ENCODE measurements at regions not wholly inside any gene's neighbourhood (a gene's known extent, or its start where the extent isn't known, plus 50 kb on each side); places are given as distances from the start of the nearest gene placed in this dataset.

DNA sequence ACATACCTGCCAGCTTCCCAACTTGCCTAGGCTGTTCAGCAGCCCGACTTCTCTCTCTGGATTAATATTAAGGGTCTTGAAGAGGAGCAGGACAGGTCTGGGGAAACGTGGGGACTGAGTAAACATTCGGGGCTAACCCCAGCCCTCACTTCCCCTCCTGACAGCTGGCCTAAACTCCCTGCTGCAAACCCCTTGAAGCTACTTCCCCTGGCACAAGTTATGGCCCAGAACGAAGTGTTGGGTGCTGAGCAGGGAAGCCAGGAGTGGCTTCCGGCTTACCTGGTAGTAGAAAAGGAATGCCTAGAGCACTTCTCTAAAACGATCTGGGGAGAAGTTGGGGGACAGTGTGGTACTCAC is 200.0 kb downstream of the BCOR start:
- intact Hi-C loops (cut with DNase I): no loop called here
- no peak for DNase-seq (ENCODE audit: low spot score)

- no peak for DNase-seq (ENCODE audit: low spot score)
- intact Hi-C loops (cut with DNase I): no loop called here
These were observed 199.6 kb downstream of the BCOR start for GRCh38 chrX:39898147-39898546.

DNA sequence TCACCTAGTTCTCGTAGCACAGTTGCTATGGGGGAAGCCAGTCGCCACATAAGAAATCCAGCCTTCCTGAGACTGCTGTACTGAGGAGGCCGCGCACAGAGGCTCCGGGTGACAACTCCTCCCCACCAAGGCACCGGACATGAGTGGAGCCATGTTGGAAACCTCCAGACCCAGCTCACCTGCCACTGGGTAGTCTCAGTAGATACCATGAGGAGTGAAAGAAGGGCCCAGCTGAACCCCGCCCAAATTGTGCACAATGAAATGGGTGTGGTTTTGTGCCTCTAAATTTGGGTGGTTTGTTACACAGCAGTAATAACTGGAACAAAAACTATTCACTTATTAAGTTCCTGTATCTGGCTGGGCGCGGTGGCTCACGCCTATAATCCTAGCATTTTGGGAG is 198.7 kb downstream of the BCOR start:
- DNase-seq (ENCODE audit: low spot score): no peak
- intact Hi-C loops (cut with DNase I): no loop called here

- intact Hi-C loops (cut with DNase I): loop anchor here (10.0 kb wide), 1 partner anchor 255 kb away; no protein-coding TSS in a partner anchor
- DNase-seq (ENCODE audit: low spot score): no peak
These were observed 197.6 kb downstream of the BCOR start for GRCh38 chrX:39899856-39900776.

- intact Hi-C loops (cut with DNase I): loop anchor here (10.0 kb wide), 1 partner anchor 254 kb away; no protein-coding TSS in a partner anchor
- no peak for DNase-seq (ENCODE audit: low spot score)
These were observed 197.0 kb downstream of the BCOR start for GRCh38 chrX:39900777-39901170.

GRCh38 chrX:39903343-39903742 is 194.4 kb downstream of the BCOR start:
- intact Hi-C loops (cut with DNase I): loop anchor here (10.0 kb wide), 1 partner anchor 251 kb away; no protein-coding TSS in a partner anchor
- no peak for DNase-seq (ENCODE audit: low spot score)

DNA sequence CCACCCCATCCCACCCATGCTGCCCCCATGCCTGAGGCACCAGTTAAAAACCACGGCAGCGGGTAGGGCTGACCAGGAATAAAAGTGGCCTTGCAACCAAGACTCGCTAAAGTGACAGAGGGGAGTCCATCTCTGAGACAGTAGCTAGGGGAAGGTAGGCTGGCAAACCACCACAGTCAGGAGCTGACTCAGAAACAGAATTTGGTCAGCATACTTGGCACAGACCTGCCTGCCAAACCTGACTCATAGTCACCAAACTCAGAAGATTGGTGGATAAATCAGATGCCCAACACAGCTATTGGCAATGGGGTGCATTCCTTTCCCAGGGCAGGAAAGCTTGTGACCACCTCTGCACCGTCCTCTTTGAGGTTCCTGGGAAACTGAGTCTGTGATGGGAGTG is 193.8 kb downstream of the BCOR start:
- intact Hi-C loops (cut with DNase I): loop anchor here (10.0 kb wide), 1 partner anchor 251 kb away; no protein-coding TSS in a partner anchor
- DNase-seq (ENCODE audit: low spot score): no peak

DNA sequence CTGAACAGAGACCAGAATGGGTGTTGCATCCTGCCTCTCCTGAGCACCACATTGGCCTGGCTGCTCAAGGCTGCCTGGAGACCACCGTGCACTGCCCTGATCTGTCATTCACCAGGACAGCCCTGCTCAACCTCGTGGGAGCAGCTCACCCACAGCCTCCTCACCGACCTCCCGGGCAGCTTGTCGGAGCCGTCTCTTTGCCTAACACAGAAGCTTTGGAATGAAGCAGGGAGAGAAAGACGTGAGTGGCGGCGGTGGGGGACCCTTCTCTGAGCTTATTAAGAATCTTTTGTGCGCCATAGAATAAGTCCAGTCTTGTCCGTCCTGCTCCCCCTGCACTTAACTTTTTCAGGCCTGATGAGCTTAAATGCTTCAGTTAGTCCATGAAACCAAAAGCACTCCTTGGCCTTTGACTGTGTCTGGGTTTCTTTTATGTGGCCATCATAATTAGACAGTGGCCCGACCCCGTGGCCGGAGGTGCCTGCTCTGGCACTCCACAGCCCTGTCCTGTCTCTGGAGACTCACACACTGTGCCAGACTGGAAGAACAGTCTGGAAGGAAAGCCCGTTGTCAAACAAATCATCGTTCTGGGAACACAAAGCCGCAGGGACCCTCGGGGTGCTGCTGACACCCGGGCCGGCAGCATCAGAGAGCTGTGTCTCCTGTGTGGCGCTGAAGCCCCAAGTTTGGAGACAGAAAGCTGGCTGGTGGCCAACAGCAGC is 192.8 kb downstream of the BCOR start:
- intact Hi-C loops (cut with DNase I): loop anchor here (5.0 to 10.0 kb wide), 2 partner anchors 88 to 250 kb away; no protein-coding TSS in a partner anchor
- no peak for DNase-seq (ENCODE audit: low spot score)

DNA sequence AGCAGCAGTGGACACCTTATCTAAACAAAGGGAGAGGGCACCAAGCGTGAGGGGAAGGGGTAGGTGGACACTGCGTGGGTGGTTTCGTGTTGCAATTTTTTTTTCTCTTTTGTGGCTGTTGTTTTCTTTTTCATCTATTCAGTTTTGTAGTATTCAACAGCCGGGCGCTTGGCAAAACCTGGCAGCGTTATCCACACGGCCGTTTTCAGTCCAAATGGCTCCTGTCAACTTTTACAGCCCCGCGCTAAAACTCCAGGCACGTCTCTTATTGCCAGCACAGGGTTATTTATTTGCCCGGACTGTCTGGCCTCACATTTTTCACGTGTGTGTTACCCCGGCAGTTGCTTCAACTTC is 192.2 kb downstream of the BCOR start:
- intact Hi-C loops (cut with DNase I): loop anchor here (5.0 to 10.0 kb wide), 2 partner anchors 88 to 249 kb away; no protein-coding TSS in a partner anchor
- DNase-seq (ENCODE audit: low spot score): no peak

GRCh38 chrX:39905946-39906345 is 191.8 kb downstream of the BCOR start:
- DNase-seq (ENCODE audit: low spot score): no peak
- intact Hi-C loops (cut with DNase I): loop anchor here (5.0 to 10.0 kb wide), 2 partner anchors 89 to 249 kb away; no protein-coding TSS in a partner anchor

- intact Hi-C loops (cut with DNase I): loop anchor here (5.0 to 10.0 kb wide), 2 partner anchors 91 to 247 kb away; no protein-coding TSS in a partner anchor
- DNase-seq (ENCODE audit: low spot score): peak; percentile 81
These were observed 189.6 kb downstream of the BCOR start for GRCh38 chrX:39907964-39908661.

GRCh38 chrX:39909996-39910395 is 187.8 kb downstream of the BCOR start:
- DNase-seq (ENCODE audit: low spot score): no peak
- intact Hi-C loops (cut with DNase I): loop anchor here (5.0 to 10.0 kb wide), 2 partner anchors 93 to 245 kb away; no protein-coding TSS in a partner anchor

DNA sequence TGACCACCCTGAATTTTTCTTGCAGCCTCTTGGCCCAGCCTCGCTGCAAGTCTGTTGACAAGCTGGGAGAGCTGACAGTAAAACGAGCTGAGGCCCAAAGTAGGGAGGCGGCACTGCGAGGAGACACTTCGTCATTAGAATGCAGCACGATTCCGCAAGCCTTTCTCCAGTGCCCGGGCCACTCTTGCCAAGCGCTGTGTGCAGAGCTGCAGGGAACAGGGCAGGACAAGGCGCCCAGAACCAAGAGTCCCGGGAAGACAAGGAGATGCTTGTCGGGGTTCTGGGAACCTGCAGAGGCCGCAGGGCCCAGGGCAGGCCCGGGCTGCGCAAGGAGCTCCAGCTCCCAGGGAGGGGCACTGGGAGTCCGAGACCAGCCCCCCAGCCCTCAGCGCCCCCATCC is 187.1 kb downstream of the BCOR start:
- DNase-seq (ENCODE audit: low spot score): no peak
- intact Hi-C loops (cut with DNase I): no loop called here

- intact Hi-C loops (cut with DNase I): no loop called here
- DNase-seq (ENCODE audit: low spot score): no peak
These were observed 186.4 kb downstream of the BCOR start for GRCh38 chrX:39911278-39911897.

DNA sequence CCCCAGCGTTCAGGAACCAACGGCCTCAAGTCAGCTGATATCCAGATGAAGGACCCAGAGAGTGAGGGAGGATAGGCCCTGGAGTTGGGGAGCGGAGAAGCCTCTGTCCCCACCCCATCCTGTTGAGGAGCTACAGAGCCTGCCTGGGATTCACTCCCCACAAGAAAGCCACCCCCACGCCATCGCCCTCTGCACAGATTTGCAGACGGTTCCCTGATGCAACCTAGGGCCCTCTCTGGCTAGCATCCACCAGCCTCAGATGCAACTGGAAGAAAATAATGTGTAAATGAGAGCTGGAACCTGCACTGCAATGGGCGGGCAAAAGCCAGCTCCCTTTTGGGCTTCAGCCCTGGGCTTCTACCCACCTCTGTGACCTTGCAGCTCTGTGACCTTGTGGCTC is 185.6 kb downstream of the BCOR start:
- intact Hi-C loops (cut with DNase I): no loop called here
- no peak for DNase-seq (ENCODE audit: low spot score)

DNA sequence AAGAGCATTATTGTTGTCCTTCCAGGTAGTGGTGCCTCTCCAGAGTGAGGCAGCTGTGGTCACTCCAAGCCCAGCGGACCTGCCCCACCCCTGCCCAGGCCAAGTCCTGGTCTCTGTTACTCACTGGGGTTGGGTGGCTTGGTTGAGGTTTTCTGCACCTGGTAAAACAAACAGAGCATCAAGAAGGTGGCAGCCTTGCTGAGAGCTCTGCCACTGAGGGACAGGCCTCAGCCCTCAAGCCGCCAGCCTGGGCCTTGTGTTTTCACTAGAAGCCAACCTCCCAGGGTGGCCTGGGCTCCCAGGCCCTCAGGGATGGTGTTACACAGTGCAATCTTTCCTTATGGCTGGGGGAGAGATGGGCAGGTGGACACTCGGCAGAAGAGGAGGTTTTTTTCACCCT is 182.7 kb downstream of the BCOR start:
- intact Hi-C loops (cut with DNase I): no loop called here
- no peak for DNase-seq (ENCODE audit: low spot score)

DNA sequence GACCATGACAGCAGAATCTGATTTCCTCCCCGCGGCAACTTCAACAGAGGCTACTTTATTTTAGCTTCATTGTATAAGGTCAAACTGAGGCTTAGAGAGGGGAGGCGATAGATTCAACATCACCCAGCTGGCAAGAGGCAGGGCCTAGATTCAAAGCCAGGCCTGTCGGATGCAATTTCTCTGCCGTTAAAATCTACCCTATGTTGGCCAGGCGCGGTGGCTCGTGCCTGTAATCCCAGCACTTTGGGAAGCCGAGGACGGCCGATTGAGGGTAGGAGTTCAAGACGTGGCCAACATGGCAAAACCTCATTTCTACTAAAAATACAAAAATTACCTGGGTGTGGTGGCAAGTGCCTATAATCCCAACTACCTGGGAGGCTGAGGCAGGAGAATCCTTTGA is 182.2 kb downstream of the BCOR start:
- intact Hi-C loops (cut with DNase I): no loop called here
- DNase-seq (ENCODE audit: low spot score): no peak

DNA sequence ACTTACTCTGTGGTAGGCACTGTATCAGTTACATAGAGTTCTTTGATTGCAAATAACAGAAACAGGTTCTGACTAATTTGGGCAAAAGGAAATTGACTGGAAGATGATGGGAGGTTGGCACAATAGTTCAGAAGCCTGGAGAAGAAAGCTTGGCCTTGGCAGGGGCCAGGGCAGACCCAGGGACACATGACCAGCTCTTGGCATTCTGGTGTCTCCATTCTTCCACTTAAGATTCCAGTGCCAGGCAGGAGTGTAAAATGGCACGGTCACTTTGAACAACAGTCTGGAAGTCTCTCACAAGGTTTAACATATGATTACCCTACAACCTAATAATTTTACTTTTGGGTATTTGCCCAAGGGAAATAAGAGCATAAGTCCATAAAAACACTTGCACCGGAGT is 175.9 kb downstream of the BCOR start:
- intact Hi-C loops (cut with DNase I): no loop called here
- no peak for DNase-seq (ENCODE audit: low spot score)

GRCh38 chrX:39922488-39922887 is 175.3 kb downstream of the BCOR start:
- DNase-seq (ENCODE audit: low spot score): no peak
- intact Hi-C loops (cut with DNase I): no loop called here

Measured in cardiac septum (tissue), 1 donor.